Fibroblast of the aortic adventitia (primary cell): ENCODE measurements at regions not wholly inside any gene's neighbourhood (a gene's known extent, or its start where the extent isn't known, plus 50 kb on each side); places are given as distances from the start of the nearest gene placed in this dataset.
A peak's percentile ranks its signal among the peaks of the same experiment; 100 is the strongest.

Experiments used
- DNase-seq: peaks from one replicate; pipeline ENCODE4 v3.0.0-alpha.2; 2010; ENCODE audit warnings: low read depth
- H3K4me3 ChIP-seq: 2 replicates; pipeline ENCODE4 v1.5.1; 2011; ENCODE audit warnings: low read depth, mild to moderate bottlenecking, control low read depth, low read length, moderate library complexity
- TF ChIP-seq, protein P1 (sequence below): IDR thresholded peaks from 2 replicates; pipeline ENCODE4 v1.5.1; 2011; ENCODE audit warnings: mild to moderate bottlenecking, low read length, control low read depth, inconsistent platforms; ENCODE audit not compliant: insufficient read depth

DNA sequence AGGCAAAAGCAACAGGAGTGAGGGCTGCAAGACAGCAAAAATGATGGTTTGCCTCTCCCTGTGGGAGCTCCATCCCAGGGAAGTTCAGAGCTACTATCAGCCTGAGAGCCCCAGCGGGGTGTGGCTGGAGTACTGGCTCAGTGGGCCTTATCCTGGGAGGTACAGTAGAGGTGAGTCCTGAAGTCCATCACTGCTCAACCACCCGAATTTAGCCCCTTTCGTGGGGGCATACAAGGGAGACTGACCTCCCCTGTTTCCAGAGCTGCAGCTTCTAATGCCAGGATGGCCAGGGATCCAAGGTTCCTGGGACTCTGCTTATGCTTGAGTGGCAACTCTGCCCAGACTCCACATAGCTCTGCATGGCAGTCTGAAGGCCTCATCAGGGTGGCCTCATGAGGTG lies 617.8 kb downstream of the MMUT start:
- no peak for DNase-seq
- TF ChIP-seq, protein P1, sequence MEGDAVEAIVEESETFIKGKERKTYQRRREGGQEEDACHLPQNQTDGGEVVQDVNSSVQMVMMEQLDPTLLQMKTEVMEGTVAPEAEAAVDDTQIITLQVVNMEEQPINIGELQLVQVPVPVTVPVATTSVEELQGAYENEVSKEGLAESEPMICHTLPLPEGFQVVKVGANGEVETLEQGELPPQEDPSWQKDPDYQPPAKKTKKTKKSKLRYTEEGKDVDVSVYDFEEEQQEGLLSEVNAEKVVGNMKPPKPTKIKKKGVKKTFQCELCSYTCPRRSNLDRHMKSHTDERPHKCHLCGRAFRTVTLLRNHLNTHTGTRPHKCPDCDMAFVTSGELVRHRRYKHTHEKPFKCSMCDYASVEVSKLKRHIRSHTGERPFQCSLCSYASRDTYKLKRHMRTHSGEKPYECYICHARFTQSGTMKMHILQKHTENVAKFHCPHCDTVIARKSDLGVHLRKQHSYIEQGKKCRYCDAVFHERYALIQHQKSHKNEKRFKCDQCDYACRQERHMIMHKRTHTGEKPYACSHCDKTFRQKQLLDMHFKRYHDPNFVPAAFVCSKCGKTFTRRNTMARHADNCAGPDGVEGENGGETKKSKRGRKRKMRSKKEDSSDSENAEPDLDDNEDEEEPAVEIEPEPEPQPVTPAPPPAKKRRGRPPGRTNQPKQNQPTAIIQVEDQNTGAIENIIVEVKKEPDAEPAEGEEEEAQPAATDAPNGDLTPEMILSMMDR, result no peak
- H3K4me3 ChIP-seq, result no peak overlapping the region

DNA sequence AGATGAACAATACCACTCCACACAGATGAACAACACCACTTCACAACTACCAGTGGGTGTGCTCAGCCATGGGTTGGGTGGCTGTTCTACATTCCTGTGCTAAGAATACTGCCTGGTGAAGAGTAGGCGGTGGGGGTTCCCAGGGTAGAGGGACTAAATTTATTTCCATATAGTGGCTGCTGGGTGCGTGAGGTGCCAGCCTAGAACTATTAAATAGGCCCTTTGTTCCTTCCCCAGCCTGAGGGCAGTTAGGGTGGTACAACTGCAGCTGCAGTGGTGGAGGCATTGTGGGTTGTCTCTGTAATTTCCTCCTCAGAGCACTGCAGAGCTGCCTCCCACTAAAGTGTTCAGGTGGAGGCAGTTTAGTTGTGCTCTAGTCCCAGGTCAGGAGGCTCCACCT lies 618.4 kb downstream of the MMUT start:
- no peak overlapping the region for H3K4me3 ChIP-seq
- no peak for DNase-seq
- TF ChIP-seq, protein P1, result no peak

DNA sequence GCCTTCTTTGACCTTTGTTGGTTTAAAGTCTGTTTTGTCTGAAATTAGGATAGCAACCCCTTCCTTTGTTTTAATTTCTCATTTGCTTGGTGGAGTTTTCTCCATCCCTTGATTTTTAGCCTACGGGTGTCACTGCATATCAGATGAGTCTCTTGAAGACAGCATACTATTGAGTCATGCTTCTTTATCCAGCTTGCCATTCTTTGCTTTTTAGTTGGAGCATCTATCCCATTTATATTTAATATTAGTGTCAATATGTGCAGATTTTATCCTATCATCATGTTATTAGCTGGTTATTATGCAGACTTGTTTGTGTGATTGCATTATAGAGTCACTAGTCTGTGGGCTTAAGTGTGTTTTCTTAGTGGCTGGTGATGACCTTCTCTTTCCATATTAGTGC lies 622.2 kb downstream of the MMUT start:
- TF ChIP-seq, protein P1, result no peak
- no peak overlapping the region for H3K4me3 ChIP-seq
- no peak for DNase-seq

DNA sequence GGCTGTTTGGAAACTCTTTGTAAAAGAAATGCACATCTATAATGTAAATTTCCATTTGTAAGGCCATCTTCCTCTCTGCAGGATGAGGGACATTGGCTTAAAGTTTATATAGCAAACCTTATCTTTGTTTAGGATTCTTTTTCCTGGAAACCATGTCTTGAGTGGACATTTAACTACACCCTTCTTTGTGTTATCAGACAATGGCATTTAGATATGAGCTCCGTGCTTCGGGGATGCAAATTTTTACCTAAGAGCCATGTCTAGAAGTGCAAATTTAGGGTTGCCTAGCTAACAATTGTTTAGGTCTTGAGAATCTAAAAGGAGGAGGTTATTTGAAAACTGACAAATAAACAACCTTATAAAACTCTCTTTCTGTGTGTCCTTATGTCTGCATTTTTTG lies 623.8 kb downstream of the MMUT start:
- no peak overlapping the region for H3K4me3 ChIP-seq
- TF ChIP-seq, protein P1, result no peak
- DNase-seq, result no peak

DNA sequence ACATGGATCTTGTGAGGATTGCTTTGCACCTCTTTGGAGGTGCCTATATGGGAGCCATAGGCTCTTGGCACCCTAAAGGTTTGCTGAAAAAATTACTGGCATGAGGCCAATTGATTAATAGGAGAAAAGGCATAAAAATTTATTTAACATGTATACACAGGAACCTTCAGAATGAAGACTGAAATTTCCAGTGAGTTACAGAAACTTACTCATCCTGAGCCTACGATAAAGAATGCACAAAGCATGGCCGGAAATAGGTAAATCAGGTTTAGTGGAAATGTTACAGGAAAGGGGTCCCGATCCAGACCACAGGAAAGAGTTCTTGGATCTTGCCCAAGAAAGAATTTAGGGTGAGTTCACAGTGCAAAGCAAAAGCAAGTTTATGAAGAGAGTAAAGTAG lies 625.3 kb downstream of the MMUT start:
- H3K4me3 ChIP-seq, result no peak overlapping the region
- DNase-seq, result no peak
- TF ChIP-seq, protein P1, result no peak

DNA sequence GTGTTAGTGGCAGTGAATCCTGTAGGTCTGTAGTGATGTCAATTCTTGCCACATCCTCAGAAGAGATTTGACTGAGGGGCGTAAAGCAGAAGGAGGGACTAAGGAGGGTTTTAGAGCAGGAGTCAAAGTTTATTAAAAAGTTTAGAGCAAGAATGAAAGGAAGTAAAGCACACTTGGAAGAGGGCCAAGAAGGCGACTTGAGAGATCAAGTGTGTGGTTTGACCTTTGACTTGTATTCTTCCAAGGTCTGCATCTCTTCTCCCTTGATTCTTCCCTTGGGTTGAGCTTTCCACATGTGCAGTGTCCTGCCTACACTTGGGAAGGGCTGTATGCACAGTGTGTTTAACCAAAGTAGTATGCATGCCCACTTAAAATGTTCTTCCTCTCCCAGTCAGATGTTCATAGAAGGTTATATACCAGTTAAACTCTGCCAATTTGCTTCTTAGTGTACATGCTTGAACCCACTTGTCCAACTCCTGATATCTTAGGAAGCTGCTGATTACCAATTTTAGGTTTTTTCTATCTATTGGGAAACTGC lies 627.6 kb downstream of the MMUT start:
- peak; percentile 47 for DNase-seq
- TF ChIP-seq, protein P1, result no peak
- H3K4me3 ChIP-seq, result no peak overlapping the region

DNA sequence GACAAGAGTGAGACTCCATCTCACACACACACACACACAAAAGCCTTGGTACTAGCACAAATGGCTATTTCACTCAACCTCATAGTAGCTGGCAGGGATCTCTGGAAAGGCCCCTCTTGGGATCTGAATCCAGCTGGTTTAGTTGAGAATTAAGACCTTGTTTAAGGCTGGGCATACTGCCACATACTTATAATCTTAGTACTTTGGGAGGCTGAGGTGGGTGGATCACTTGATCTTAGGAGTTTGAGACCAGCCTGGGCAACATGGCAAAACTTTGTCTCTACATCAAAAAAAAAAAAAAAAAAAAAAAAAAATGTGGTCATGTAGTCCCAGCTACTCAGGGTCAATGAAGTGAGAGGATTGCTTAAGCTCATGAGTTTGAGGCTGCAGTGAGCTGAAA lies 628.3 kb downstream of the MMUT start:
- DNase-seq, result peak; percentile 55
- no peak overlapping the region for H3K4me3 ChIP-seq
- TF ChIP-seq, protein P1, result no peak
